SH-SY5Y (cell line): ENCODE measurements at regions not wholly inside any gene's neighbourhood (a gene's known extent, or its start where the extent isn't known, plus 50 kb on each side); places are given as distances from the start of the nearest gene placed in this dataset.

Experiments
- GATA2 ChIP-seq: IDR thresholded peaks from 2 replicates; pipeline ENCODE4 v1.6.1; 2011; ENCODE audit warnings: mild to moderate bottlenecking, low read depth, low read length
- GATA3 ChIP-seq: IDR thresholded peaks from 2 replicates; pipeline ENCODE4 v1.6.1; 2011; ENCODE audit warnings: low read depth, mild to moderate bottlenecking, low read length, moderate library complexity

DNA sequence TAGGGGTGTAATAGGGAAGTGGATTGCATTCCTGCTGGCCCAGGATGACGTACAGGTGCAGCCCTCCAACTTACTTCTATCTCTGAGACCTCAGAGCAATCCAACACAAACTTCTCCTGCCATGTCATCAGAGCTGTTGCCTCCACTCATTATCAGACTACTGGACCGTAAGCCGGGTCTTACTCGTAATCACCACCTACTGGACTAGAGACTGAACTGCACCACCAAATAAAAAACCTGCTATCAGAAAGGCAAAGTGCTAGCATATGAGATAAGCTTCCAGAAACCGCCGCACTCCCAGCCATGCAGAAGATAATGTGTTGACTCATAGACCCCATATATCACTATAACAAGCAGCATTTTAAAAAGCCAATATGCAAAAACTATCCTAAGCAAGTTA is 102.0 kb downstream of the SLITRK1 start:
- TF ChIP-seq GATA3 = no peak
- no peak for TF ChIP-seq GATA2
